ENCODE measurements at regions not wholly inside any gene's neighbourhood (a gene's known extent, or its start where the extent isn't known, plus 50 kb on each side); places are given as distances from the start of the nearest gene placed in this dataset.

DNA sequence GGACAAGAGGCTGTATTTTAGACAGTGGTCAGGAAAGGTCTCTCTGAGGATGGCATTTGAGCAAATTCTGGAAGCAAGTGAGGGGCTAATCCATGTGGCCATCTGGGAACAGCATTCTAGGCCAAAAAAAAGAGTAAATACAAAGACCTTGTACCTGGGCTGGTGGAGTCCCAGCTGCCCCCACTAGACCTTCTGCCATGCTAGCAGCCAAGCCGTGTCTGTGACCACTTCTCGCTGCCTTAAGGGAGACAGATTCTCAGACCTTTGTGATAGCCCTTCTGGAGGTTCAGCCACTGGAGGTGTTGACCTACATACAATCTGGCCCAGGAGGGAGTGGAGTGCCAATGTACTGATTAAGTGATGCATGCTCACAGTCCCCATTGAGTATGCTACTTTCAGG is 506.2 kb downstream of the MID1IP1 start:
- DNase-seq = no peak

DNA sequence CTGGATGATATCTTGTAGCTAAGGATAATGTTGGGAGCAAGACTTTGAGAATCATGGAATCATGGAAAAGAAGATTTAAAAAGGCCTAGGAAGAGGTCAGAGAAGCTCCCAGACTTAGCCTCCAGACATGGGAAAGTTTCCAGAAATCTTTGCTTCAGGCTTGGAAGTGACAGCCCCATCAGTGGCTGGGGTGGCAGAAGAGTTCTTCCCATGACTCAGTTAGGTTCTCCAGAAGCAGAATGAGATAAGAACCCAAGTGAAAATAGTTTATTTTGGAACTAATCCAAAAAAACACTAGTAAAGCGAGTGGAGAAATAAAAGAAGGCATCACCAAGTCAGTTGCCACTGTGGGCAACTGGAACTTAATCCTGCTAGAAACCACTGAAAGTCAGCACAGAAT is 506.9 kb downstream of the MID1IP1 start:
- no peak for DNase-seq

DNA sequence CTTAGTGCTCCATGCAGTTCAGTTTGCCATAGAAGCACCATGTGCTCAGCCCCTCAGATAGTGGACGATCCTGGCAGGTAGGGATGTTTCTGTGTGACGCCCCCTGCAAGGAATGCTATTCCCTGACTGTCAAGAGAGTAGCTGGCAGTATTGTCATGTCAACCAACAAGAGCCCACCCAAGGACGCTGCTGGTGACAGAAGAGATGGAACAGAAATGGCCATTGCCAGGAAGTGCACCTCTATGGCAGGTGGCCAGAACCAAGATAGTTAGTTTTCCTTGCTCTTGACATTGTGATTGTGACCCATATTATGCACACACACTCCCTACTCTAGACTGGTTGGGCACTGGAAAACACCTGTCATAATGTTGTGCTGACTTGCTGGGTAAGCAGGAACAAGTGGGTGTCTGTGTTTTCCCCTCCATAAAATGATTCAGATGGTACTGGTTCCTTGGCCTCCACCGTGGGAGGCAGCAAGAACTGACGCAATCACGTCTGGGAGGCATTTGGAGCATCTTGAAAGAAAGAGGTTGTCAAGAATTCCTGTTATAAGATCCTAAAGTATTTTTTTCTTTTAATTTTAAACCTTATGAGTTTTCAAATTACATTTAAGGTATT is 507.9 kb downstream of the MID1IP1 start:
- no peak for DNase-seq

DNA sequence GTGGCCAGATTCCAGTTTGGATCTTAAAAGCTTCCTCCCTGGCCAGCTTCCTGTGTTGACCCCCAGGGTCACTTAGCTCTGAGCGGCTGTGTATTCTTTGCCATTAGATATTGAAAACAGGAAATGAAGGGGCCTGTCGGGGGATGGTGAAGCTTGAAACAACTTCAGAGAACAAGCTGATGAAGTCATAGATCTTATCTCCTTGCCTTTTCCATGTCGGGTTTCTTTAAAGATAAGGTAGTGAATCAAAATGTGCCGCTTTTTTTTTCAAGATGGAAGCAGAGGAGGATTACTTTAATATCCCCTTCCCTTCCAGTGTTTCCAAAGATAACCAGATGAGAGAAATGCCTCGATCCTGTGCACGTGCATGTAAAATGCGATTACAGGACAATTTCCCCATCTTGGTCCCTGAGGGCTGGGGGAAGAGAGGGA is 508.5 kb downstream of the MID1IP1 start:
- DNase-seq = no peak

DNA sequence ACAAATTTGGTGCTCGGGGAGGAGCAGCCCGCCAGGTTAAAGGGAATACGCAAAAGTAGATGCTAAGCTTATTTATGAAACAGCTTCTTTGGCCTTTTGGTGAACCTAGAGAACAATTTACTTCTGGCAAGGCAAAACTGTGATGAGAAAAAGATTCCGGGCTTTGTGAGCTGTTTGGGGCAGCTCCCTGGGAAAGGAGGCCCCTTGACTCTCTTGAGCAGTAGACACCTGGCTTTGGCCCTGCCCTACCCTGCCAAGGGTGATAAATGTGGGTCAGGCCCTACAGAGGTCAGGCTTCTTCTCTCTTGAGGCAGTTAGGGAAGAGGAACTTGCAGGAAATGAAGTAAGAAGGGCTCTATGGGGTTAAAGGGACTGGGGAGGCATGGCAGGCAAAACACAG is 509.6 kb downstream of the MID1IP1 start:
- no peak for DNase-seq

DNA sequence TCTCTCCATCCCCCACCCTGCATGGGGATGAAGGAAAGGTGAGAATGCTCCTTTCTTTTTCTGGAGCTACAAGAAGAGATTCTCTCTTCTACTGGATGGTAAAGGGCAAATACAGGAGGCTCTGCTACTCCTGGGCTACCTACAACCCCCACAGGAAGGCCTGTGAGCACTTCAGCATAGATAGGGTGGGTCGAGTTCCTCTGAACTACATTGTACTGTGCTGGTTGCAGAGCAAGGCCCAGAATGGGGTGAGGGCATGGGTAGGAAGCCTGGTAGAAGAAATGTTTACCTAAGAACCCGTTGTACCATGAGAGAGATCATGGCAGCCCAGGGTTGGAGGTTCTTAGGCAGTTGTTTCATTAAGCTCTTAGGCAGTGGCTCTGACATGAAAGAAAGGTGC is 510.4 kb downstream of the MID1IP1 start:
- DNase-seq = no peak

DNA sequence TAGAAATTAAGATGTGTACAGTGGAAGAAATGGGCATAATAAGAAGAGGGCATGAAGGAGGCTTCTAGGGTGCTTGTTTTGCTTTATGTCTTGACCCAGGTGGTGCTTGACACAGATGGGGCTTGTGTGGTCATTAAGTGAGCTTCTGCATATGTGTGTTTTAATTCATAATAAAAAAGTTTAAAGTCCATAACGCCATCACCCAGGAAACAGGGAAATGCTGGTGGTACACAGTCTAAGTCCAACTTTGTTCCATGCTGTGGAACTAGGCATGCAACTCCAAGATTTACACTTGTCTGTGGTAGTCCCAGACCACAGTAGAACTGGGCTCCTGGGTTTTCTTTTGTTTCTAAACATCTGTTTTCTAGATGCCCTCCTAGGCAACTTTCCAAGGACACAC is 511.9 kb downstream of the MID1IP1 start:
- no peak for DNase-seq

DNA sequence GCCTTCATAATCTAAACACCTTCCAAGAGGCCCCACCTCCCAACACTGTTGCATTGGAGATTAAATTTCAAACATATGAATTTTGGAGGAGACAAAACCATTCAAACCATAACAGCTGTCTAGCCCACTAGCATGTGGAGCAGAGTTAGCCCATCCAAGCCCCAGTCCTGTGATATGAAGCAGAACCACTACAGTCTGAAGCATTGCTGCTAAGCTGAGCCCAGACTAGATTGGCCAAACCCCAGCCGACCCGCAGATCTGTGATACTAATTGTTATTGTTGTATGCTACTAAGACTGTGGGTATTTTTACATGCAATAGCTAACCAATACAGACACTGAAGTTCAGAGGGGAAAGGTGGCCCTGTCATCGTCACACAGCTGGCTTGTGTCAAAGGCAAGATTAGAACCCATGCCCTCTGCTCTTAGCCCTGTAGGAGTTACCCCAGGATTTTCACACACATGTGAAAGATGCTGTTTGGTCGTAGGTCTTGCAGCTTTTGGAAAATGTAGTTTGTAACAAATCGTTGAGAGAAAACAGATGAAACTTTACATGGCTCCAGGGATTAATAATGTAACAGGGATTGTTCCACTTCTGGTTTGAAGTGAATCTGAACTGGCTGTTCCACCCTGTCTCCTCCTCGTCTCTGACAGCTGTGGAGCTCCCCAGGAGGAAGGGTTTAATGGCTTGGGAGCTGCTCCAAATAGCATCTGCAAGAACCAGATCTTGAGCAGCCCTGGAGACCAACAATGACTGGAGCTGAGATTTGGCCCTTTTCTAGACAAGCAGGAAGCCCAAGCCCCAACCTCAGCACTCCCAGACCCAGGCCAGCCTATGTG is 517.5 kb downstream of the MID1IP1 start:
- peak; percentile 61 for DNase-seq

DNA sequence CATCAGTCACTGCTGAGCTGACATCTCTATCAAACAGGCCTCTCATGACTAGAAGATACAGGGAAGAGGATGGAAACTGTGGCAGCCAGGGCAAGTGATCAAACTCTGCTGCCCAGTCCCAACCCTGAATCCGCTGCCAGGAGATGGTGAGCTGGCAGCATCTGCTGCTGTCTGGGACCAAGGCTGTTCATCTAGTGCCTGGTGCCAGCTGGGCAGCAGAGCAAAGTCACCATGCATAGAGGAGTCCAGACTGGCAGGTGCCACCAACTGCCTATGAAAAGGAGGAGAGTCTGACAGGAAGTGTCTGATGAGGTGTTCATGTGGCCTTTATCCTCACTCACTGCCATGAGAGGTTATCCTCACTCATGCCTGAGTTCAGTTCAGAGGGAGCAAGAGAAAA is 518.9 kb downstream of the MID1IP1 start:
- no peak for DNase-seq

DNA sequence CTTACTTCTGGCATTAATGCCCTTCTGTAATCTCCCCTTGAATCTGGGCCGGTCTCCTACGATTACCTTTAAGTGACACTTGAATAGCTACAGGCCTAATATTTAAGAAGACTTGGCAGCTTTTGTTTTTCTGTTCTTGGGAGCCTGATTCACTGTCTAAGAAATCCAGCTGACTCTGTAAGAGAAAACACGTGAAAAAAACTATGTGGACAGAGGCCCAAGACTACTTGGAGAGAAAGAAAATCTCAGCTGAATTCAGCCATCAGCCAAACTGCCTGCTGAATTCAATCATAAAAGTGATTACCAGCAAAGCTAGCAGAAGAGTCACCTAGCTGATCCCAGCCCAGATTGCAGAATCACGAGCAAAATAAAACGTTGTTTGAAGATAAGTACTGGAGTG is 521.2 kb downstream of the MID1IP1 start:
- peak; percentile 49 for DNase-seq

DNA sequence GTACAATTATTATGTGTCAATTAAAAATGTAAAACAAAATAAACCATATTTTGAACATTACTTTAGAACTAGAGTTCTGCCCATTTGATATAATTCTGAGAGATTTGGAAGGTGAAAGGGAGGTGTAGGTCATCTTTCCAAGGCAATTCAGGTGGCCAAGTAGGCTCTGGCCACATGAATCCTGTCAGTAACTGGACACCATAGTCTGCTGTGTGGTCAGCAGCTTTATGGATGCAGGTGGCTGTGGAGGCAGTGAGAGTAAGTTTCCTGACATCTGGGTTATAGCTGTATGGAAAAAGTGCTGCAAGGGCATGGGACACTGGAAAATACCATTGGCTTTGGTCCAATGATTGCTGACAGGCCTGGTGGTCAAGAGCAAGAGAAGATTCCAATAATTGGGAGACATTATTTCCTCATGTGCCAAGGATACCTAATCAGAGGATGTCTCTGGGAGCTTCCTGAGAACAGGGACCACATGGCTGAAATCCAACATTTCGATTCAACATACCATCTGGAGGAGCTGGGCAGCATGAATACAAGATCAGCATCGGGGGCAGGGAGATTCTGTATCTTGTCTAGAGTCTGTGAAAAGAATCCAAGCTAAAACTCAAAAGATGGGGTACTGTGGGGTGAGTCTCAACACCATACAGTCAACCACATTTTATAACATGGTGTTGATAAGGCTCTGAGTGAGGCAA is 523.1 kb downstream of the MID1IP1 start:
- DNase-seq = peak; percentile 5

DNA sequence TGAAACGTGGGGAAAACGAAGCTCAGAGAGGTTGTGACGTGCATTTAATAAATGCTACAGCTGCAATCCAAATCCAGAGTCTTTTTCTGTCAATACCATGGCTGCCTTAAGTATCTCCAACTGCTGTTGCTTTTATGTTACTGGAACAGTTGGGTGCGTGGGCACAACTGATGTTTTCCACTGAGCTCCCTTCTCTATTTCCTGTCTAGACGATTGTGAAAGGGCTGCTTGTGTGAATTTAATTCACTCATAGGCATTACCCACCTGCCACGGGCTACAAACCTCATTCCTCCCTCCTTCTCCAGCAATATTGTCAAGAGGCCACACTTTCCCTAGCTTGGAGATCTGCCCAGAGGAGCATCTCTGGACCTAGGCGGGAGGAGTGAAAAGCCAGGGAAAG is 526.0 kb downstream of the MID1IP1 start:
- DNase-seq = no peak

DNA sequence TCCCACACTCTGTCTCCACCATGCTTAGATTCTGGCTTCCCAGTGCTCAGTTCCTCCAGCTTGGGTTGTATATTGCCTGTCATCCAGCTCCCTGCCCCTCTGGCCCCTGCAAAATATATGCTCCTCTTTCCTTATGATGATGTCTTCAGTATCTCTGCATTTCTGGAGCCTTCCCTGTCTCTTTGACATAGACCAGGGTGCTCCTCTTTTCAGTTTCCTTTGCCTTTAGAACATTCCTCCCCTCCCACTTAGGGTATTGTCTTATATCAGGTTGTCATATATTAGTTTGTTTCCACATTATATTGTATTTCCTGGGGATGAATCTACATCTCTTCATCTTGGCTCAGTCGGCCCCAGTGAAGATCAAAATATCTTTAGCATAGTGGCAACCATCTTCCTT is 526.4 kb downstream of the MID1IP1 start:
- no peak for DNase-seq

DNA sequence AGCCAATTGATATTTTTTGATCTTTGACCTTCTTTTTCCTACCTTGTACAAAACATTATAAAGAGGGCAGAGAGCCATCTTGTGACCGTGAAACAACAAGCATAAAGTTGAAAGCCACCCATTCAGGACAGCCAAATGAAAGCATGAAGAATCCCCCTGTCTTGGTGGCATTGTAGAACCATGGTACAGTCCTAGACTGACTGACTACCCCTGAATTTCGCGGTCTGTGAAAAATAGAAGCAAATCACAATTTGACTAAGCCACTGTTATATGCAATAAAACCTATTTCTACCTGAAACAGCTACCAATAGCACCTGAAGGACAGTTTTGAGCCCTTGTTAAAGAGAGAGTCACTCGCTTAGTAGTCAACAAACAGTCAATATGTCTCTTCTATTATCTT is 527.4 kb downstream of the MID1IP1 start:
- no peak for DNase-seq

DNA sequence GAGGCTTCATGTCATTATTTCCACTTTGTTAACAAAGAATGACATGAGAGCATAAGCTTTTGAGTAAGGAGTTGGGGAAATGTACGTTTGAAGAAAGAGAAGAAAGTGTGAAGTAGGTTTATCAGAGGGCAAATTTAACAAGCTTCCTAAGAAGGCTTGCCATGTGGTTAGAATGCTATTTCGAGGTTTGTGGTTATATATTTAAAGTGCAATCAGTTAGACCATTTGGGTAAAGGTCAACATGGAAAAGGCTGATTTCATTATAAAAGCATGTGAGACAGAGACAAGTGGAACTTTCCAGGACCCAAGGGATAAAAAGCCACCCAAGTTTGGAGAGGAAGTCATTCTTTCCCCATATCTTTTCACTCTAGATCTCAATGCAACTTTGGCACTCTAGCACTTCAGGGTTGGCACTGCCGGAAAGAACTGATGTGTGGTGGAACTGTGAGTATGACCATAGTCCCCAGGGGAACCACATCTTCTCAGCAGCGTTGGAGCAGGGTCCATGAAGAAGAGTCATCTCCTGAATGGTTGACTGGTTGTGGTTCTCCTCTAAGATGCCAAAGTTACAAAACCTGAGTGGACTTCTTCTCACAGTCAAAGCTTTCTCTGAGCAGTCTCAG is 529.9 kb downstream of the MID1IP1 start:
- DNase-seq = no peak

DNA sequence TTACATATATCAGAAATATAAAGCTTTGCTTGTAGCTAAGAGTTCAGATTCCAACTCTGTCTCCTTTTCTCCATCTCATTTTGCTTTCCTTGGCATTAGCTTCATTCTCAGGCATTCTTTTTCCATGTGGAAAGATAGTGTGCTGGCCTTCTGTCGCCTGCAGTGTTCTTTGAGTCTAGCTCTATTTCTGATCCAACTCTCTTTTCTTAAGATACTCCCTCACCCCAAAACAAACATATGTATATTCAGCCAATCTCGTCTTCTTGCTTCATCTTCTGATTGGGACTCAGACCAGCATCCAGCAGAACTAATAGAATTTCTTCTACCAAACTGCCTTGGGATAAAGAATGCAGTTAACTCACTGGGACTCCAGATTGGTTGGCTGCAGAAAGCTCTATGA is 532.2 kb downstream of the MID1IP1 start:
- no peak for DNase-seq

DNA sequence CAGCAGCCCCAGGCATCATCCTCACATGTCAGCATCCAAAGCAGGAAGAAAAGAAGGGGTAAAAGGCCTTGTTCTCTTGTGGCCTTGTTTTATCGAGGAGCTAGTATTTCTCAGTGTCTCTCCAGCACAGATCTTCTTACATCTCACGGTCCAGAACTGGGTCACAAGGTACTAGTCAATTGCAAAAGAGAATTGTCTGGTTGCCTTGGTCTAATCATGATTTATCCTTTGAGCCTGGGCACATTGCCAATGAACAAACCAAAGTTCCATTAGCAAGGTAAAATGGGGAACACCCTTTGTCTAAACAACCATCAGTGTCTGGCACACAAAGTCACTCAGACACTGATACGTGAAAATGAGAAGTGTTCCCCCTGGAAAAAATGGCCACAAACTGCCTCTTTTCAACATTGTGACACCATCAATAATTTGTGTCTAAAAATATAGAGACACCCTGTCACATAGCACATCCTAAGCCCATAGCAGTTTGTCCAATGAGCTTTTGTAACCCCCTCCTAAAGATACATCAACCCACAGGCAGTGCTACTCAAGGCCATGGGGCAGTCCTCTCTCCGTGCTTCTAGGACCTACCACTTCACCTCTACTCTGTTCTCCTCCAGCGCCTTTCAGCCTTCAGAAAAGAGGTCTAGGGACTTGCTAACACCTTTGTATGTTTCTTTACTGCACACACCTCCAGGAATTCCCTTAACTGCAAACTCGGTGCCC is 534.4 kb downstream of the MID1IP1 start:
- DNase-seq = no peak

DNA sequence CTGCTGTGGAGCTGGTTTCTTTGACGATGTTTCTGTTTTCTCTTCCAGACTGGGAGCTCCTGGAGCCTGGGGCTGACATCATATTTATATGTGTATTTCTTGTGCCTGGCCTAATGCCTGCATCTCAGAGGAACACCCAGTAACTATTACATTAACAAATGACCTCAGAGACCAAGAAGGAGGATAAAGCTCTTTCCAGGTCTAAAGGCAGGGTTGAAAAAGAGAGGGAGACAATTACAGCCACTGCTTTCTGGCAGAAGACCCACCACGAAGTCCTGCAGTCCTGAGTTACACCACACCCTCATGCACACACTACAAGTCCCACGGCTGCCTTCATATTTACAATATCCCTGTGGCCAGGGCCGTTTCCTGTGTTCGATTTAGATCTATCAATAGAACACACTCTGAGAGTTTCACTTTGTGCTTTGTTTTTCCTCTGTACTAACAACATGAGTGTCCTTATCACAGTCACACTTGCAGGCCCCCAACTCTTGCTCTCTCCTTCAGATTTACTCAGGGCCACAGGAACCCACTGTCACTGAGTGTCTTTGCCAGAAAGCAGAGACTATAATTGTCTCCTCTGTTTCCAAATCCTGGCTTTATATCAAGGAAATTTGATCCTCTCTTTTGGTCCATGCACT is 535.5 kb downstream of the MID1IP1 start:
- DNase-seq = no peak

DNA sequence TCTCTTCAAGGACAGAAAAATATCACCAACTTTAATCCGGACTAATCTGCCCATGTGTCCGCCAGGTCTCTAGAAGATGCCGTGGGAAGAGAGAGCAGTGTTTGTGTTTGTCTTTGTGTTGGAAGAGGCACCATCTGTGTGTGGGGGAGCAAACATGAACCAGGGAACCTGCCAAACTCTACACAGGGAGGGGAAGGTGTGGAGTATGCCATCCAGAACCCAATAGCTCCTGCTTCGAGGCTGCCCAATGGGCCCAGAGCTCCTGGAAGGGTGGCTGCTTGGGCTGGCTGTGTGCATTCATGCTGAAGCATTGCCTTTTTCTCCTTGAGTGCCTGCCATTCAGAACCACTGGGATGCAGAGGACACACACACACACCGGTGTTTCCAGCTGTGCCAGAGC is 536.2 kb downstream of the MID1IP1 start:
- DNase-seq = peak; percentile 37

DNA sequence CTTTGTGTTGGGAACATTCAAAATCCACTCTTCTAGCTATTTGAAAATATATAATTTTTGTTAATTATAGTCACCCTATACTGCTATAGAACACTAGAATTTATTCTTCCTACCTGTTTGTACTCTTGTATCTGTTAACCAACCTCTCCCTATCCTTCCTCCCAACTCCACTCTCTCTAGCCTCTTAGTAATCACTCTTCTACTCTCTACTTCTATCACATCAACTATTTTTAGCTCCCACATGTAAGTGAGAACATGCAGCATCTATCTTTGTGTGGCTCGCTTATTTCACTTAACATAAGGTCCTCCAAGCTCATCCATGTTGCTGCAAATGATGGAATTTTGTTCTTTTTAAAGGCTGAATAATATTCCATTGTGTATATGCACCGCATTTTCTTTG is 537.3 kb downstream of the MID1IP1 start:
- no peak for DNase-seq

DNA sequence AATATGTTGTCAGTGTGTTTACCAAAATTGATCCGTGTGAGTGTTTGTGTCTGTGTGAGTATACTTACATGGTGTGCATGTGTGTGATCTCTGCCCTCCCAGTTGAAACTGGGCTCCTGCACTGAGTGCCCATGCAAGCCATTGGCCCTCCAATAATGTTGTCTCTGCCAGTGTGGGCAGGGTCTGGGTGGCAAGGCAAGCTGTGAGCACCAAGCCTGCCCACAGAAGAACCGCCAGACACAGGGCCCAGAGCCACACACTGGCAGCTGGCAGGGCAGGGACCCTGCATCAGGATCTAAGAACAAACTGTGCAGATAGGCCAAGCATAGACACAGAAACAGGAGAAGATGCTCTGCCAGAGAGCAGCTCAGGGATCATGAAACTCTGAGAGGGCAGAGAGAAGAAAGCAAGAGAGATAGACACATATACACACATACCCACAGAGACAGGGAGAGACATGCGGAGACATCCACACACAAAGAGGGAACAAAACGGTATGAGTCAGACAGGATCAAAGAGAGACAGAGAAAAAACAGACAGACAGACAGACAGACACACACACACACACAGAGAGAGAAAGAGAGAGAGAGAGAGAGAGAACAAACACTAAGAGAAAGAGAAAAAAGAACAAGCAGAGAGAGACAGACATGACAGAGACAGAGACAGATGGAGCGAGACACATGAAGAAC is 555.0 kb downstream of the MID1IP1 start:
- DNase-seq = no peak

DNA sequence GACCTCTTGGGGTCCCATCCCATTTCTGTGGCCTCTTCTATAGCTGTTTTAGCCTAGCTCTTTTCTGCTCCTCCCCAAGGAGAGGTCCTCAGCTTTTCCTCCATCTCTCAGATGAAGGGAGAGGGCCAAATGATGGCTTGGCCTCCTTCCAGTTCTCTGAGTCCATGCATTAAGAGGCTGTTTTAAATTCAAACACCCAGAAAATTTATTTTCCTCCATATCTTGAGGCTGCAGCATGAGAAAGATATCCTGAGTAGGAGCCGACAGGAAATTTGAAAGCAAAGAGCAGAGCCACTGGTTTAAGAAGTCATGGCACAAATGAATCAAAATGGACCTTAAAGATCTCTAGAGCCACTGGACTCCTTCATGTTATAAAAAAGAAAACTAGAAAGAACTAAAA is 558.8 kb downstream of the MID1IP1 start:
- no peak for DNase-seq

Data from NCI-H524 treated with DMSO at 0.1 percent for 48 hours (cell line).